ENCODE measurements at regions not wholly inside any gene's neighbourhood (a gene's known extent, or its start where the extent isn't known, plus 50 kb on each side); places are given as distances from the start of the nearest gene placed in this dataset.
"Not testable (repeated sequence)": the region's sequence is repeated elsewhere in the genome, so short reads cannot be mapped to it uniquely, and the experiment has no call there.

DNA sequence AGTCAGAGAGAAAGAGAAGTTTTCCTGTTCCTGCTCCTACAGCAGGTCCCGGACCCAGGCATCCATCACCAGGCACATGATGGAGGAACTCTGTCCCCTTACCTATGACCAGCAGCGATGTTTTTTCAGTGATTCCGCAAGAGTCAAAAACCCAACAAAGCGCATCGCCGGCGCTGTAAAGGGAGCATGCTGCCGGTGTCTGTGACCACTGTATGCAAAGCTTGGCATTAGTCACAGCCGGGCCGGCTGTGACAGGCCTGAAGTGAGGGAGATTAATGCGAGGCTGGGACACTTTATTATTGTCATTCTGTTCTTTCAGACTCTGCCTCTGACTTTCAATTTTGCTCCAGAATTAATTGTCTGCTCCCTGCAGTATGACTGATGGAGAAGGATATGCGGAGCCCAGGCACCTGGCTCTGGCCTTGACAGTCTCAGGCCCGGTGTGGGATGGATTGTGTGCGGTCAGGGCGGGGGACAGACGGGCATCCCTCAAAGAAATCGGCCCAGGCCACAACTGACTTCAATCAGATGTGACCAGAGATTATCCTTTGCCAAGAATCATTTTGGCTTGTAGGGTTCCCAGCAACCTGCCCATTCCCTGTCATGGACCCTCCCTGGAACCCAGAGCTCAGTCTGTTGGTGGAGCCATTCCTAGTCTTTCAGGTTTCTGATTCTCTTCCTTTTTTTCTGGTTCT, 462.0 kb upstream of the ZNF507 start:
- no peak for DNase-seq (ENCODE audit: low read depth)
- TF ChIP-seq, protein P1, sequence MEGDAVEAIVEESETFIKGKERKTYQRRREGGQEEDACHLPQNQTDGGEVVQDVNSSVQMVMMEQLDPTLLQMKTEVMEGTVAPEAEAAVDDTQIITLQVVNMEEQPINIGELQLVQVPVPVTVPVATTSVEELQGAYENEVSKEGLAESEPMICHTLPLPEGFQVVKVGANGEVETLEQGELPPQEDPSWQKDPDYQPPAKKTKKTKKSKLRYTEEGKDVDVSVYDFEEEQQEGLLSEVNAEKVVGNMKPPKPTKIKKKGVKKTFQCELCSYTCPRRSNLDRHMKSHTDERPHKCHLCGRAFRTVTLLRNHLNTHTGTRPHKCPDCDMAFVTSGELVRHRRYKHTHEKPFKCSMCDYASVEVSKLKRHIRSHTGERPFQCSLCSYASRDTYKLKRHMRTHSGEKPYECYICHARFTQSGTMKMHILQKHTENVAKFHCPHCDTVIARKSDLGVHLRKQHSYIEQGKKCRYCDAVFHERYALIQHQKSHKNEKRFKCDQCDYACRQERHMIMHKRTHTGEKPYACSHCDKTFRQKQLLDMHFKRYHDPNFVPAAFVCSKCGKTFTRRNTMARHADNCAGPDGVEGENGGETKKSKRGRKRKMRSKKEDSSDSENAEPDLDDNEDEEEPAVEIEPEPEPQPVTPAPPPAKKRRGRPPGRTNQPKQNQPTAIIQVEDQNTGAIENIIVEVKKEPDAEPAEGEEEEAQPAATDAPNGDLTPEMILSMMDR (conservative IDR thresholded peaks at IDR 0.05; ENCODE audit: control insufficient read depth, insufficient read depth, low read depth, low read length), result no peak
- H3K4me3 ChIP-seq (ENCODE audit: control insufficient read depth, low read depth, low read length), result no peak overlapping the region

DNA sequence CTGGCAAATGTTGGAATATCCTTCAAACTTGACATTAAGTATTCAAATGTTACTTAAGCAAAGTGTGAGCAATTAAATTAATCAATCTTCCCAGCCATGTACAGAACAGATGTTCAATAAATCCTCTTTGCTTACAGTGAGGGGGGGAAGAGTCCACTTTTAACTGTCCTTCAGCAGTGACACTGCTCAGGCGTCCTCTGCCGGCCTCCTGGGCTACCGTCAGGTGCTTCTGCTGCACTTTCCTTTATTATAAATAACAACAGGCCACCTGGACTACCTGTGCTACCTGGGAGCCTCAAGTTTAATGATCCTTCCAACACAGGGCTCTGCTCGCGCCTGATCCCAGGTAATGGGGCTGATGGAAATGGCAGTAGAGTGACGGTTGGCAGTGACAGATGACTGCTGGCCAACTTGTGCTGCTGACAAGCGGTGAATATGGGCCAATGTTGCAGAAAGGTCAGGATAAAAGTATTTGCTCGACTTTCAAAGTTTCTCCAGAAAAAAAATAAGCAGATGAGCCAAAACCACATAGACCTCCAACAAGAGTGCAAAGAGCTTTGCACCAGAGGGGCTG, 460.0 kb upstream of the ZNF507 start:
- TF ChIP-seq, protein P1 (conservative IDR thresholded peaks at IDR 0.05; ENCODE audit: control insufficient read depth, insufficient read depth, low read depth, low read length), result no peak
- no peak overlapping the region for H3K4me3 ChIP-seq (ENCODE audit: control insufficient read depth, low read depth, low read length)
- no peak for DNase-seq (ENCODE audit: low read depth)

DNA sequence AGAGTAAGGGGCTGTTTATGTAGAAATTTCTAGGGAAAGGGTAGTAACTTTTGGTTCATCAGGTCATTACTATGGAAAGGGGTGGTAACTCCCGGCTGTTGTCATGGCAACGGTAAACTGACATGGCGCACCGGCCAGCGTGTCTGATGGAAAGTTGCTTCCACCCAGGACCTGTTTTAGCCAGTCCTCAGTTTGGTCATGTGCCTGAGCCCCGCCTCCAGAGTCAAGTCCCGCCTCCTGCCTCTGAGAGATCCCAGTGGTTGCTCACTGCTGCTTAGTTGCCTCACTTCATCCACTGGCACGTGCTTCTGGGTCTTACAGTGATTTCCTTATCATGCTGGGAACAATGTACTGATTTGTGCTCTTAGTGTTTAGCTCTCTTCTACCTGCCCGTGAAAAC, 455.2 kb upstream of the ZNF507 start:
- H3K4me3 ChIP-seq (ENCODE audit: control insufficient read depth, low read depth, low read length), result no peak overlapping the region
- TF ChIP-seq, protein P1 (conservative IDR thresholded peaks at IDR 0.05; ENCODE audit: control insufficient read depth, insufficient read depth, low read depth, low read length), result no peak
- no peak for DNase-seq (ENCODE audit: low read depth)

DNA sequence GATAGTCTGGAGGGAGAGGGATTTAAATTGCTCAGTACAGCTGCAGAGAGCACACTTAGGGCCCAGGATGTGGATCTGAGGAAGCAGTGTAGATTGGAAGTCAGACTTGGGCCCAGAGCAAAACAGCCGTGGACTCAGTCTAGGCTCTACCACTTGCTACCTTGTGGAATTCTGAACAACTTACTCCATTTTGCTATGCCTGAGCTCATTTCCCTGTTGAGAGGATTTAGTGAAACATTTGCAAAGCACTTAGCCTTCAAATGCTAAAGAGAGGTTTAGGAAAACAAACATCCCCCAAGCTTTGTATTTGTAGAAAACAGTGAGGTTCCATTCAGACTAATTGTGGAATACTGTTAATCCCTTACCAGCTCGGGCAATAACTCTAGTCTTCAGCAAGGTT, 453.4 kb upstream of the ZNF507 start:
- TF ChIP-seq, protein P1 (conservative IDR thresholded peaks at IDR 0.05; ENCODE audit: control insufficient read depth, insufficient read depth, low read depth, low read length), result no peak
- no peak overlapping the region for H3K4me3 ChIP-seq (ENCODE audit: control insufficient read depth, low read depth, low read length)
- DNase-seq (ENCODE audit: low read depth), result no peak

DNA sequence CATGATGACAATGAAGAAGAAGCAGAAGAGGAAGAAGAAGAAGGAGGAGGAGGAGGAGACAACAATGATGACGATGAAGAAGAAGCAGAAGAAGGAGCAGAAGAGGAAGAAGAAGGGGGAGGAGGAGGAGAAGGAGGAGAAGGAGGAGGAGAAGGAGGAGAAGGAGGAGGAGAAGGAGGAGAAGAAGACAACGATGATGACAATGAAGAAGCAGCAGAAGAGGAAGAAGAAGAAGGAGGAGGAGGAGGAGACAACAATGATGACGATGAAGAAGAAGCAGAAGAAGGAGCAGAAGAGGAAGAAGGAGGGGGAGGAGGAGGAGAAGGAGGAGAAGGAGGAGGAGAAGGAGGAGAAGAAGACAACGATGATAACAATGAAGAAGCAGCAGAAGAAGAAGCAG, 451.9 kb upstream of the ZNF507 start:
- H3K4me3 ChIP-seq (ENCODE audit: control insufficient read depth, low read depth, low read length); DNase-seq (ENCODE audit: low read depth): not testable (repeated sequence)

DNA sequence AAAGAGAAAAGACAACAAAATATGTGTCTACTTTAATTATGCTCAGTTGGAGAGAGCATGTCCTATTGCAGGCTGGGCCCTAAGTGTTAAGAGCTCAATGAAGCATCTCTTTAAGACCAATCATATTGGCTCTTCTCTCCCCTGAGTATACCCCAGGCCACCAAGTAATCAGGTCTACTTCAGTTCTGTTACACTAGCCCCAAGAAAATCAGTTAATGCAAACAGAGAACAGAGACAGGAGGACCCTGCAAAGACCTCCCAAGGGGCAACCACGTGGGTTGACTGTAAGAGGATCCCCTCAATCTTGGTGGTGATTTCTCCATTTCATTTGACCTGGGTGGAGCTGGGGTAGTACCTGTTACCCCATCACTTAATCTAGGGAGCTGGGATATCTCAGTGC, 451.0 kb upstream of the ZNF507 start:
- DNase-seq (ENCODE audit: low read depth), result no peak
- TF ChIP-seq, protein P1 (conservative IDR thresholded peaks at IDR 0.05; ENCODE audit: control insufficient read depth, insufficient read depth, low read depth, low read length), result no peak
- H3K4me3 ChIP-seq (ENCODE audit: control insufficient read depth, low read depth, low read length), result no peak overlapping the region

DNA sequence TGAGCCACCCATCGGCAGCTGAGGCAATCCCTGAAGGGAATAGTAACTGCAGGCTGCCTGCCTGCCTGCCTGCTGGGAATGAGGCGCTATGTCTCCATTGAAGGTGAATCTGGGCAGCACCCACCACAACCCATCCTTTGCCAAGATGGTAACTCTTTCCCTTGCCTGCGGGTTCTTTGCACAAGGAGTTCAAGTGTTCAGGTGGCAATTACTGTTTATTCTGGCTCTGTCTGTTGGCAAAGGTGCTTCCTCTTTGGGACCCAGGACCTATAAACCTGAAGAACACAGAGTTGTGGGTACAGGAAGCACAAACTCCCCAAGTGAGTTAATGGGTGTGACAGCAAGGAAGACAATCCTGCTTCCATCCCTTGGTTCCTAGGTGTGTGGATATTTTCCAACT, 448.1 kb upstream of the ZNF507 start:
- DNase-seq (ENCODE audit: low read depth), result no peak
- no peak overlapping the region for H3K4me3 ChIP-seq (ENCODE audit: control insufficient read depth, low read depth, low read length)
- TF ChIP-seq, protein P1 (conservative IDR thresholded peaks at IDR 0.05; ENCODE audit: control insufficient read depth, insufficient read depth, low read depth, low read length), result no peak

Measured in fibroblast of mammary gland (primary cell).